ENCODE measurements at regions not wholly inside any gene's neighbourhood (a gene's known extent, or its start where the extent isn't known, plus 50 kb on each side); places are given as distances from the start of the nearest gene placed in this dataset.
A peak's percentile ranks its signal among the peaks of the same experiment; 100 is the strongest.

GRCh38 chr5:39946356-39947045 lies 521.7 kb upstream of the DAB2 start:
- peaks cover 0 to 5% (median 1%) of the 10 kb centered on the region in 4 experiments for H3K4me1 ChIP-seq (ENCODE audit: control extremely low read depth in 1 of 4, control insufficient read depth in 4 of 4, insufficient read depth in 4 of 4, low read length in 3 of 4)
- ChIA-PET CTCF (interaction anchor here (3.3 to 3.7 kb wide), 2 partner anchors 739 to 789 kb away, joined by 18 to 21 read pairs; no protein-coding TSS in a partner anchor), POLR2A (no interaction called here)
- H3K36me3 ChIP-seq (ENCODE audit: control insufficient read depth in 4 of 4, insufficient read depth in 4 of 4, low read length in 3 of 4) = no peaks in the 10 kb centered on the region
- no peaks in the 10 kb centered on the region for H3K27me3 ChIP-seq (replicated peaks in 2 of 5; ENCODE audit: control insufficient read depth in 4 of 5, insufficient read depth in 5 of 5, low read length in 4 of 5)
- no peak overlapping the region for H3K27ac ChIP-seq (ENCODE audit: insufficient read depth in 1 of 2, low read depth in 1 of 2, low read length in 2 of 2, poor library complexity in 1 of 2, severe bottlenecking in 2 of 2)
- DNase-seq = peak in 2 of 3 donors; percentile 42 to 54
- WGBS (ENCODE audit: insufficient coverage) = 100% methylated on average over 1 of the region's 2 CpGs
- peaks cover 0 to 2% (median 0%) of the 10 kb centered on the region in 5 experiments for H3K9me3 ChIP-seq (ENCODE audit: control extremely low read depth in 1 of 5, control insufficient read depth in 4 of 5, insufficient read depth in 2 of 5, low read depth in 1 of 5, low read length in 4 of 5)
- H3K4me3 ChIP-seq (ENCODE audit: control insufficient read depth in 1 of 7, extremely low read depth in 1 of 7, insufficient read depth in 4 of 7, low read depth in 2 of 7, low read length in 6 of 7) = no peak overlapping the region

GRCh38 chr5:39945870-39946269 lies 521.1 kb upstream of the DAB2 start:
- H3K4me1 ChIP-seq (ENCODE audit: control extremely low read depth in 1 of 4, control insufficient read depth in 4 of 4, insufficient read depth in 4 of 4, low read length in 3 of 4) = peaks cover 0 to 5% (median 1%) of the 10 kb centered on the region in 4 experiments
- H3K9me3 ChIP-seq (ENCODE audit: control extremely low read depth in 1 of 5, control insufficient read depth in 4 of 5, insufficient read depth in 2 of 5, low read depth in 1 of 5, low read length in 4 of 5) = peaks cover 0 to 2% (median 0%) of the 10 kb centered on the region in 5 experiments
- WGBS (ENCODE audit: insufficient coverage) = no CpG with 5 or more reads among the region's 1 CpG
- ChIA-PET CTCF (no interaction called here), POLR2A (no interaction called here)
- no peaks in the 10 kb centered on the region for H3K36me3 ChIP-seq (ENCODE audit: control insufficient read depth in 4 of 4, insufficient read depth in 4 of 4, low read length in 3 of 4)
- no peak overlapping the region for H3K27ac ChIP-seq (ENCODE audit: insufficient read depth in 1 of 2, low read depth in 1 of 2, low read length in 2 of 2, poor library complexity in 1 of 2, severe bottlenecking in 2 of 2)
- no peak for DNase-seq
- H3K27me3 ChIP-seq (replicated peaks in 2 of 5; ENCODE audit: control insufficient read depth in 4 of 5, insufficient read depth in 5 of 5, low read length in 4 of 5) = no peaks in the 10 kb centered on the region
- no peak overlapping the region for H3K4me3 ChIP-seq (ENCODE audit: control insufficient read depth in 1 of 7, extremely low read depth in 1 of 7, insufficient read depth in 4 of 7, low read depth in 2 of 7, low read length in 6 of 7)

GRCh38 chr5:39943811-39944210 lies 519.0 kb upstream of the DAB2 start:
- Histone ChIP-seq H3K4me1 (ENCODE audit: control extremely low read depth in 1 of 4, control insufficient read depth in 4 of 4, insufficient read depth in 4 of 4, low read length in 3 of 4) (peaks cover 0 to 5% (median 1%) of the 10 kb centered on the region in 4 experiments), H3K36me3 (ENCODE audit: control insufficient read depth in 4 of 4, insufficient read depth in 4 of 4, low read length in 3 of 4) (no peaks in the 10 kb centered on the region), H3K9me3 (ENCODE audit: control extremely low read depth in 1 of 5, control insufficient read depth in 4 of 5, insufficient read depth in 2 of 5, low read depth in 1 of 5, low read length in 4 of 5) (peaks cover 0 to 2% (median 0%) of the 10 kb centered on the region in 5 experiments), H3K27ac (ENCODE audit: insufficient read depth in 1 of 2, low read depth in 1 of 2, low read length in 2 of 2, poor library complexity in 1 of 2, severe bottlenecking in 2 of 2) (no peak overlapping the region), H3K4me3 (ENCODE audit: control insufficient read depth in 1 of 7, extremely low read depth in 1 of 7, insufficient read depth in 4 of 7, low read depth in 2 of 7, low read length in 6 of 7) (no peak overlapping the region), H3K27me3 (replicated peaks in 2 of 5; ENCODE audit: control insufficient read depth in 4 of 5, insufficient read depth in 5 of 5, low read length in 4 of 5) (no peaks in the 10 kb centered on the region)
- WGBS (ENCODE audit: insufficient coverage) = no CpG with 5 or more reads among the region's 1 CpG
- DNase-seq = no peak
- ChIA-PET CTCF (no interaction called here), POLR2A (no interaction called here)

- no CpG with 5 or more reads among the region's 1 CpG for WGBS (ENCODE audit: insufficient coverage)
- ChIA-PET CTCF (no interaction called here), POLR2A (no interaction called here)
- Histone ChIP-seq H3K36me3 (ENCODE audit: control insufficient read depth in 4 of 4, insufficient read depth in 4 of 4, low read length in 3 of 4) (no peaks in the 10 kb centered on the region), H3K27ac (ENCODE audit: insufficient read depth in 1 of 2, low read depth in 1 of 2, low read length in 2 of 2, poor library complexity in 1 of 2, severe bottlenecking in 2 of 2) (no peak overlapping the region), H3K4me3 (ENCODE audit: control insufficient read depth in 1 of 7, extremely low read depth in 1 of 7, insufficient read depth in 4 of 7, low read depth in 2 of 7, low read length in 6 of 7) (no peak overlapping the region), H3K27me3 (replicated peaks in 2 of 5; ENCODE audit: control insufficient read depth in 4 of 5, insufficient read depth in 5 of 5, low read length in 4 of 5) (no peaks in the 10 kb centered on the region), H3K4me1 (ENCODE audit: control extremely low read depth in 1 of 4, control insufficient read depth in 4 of 4, insufficient read depth in 4 of 4, low read length in 3 of 4) (peaks cover 0 to 5% (median 1%) of the 10 kb centered on the region in 4 experiments), H3K9me3 (ENCODE audit: control extremely low read depth in 1 of 5, control insufficient read depth in 4 of 5, insufficient read depth in 2 of 5, low read depth in 1 of 5, low read length in 4 of 5) (peaks cover 0 to 2% (median 0%) of the 10 kb centered on the region in 5 experiments)
- DNase-seq = no peak
These were observed 517.8 kb upstream of the DAB2 start for GRCh38 chr5:39942606-39943005.

GRCh38 chr5:39941416-39941815 lies 516.6 kb upstream of the DAB2 start:
- DNase-seq = no peak
- Histone ChIP-seq H3K36me3 (ENCODE audit: control insufficient read depth in 4 of 4, insufficient read depth in 4 of 4, low read length in 3 of 4) (no peaks in the 10 kb centered on the region), H3K4me3 (ENCODE audit: control insufficient read depth in 1 of 7, extremely low read depth in 1 of 7, insufficient read depth in 4 of 7, low read depth in 2 of 7, low read length in 6 of 7) (no peak overlapping the region), H3K27ac (ENCODE audit: insufficient read depth in 1 of 2, low read depth in 1 of 2, low read length in 2 of 2, poor library complexity in 1 of 2, severe bottlenecking in 2 of 2) (no peak overlapping the region), H3K4me1 (ENCODE audit: control extremely low read depth in 1 of 4, control insufficient read depth in 4 of 4, insufficient read depth in 4 of 4, low read length in 3 of 4) (peaks cover 0 to 3% (median 1%) of the 10 kb centered on the region in 4 experiments), H3K9me3 (ENCODE audit: control extremely low read depth in 1 of 5, control insufficient read depth in 4 of 5, insufficient read depth in 2 of 5, low read depth in 1 of 5, low read length in 4 of 5) (peaks cover 0 to 2% (median 0%) of the 10 kb centered on the region in 5 experiments), H3K27me3 (replicated peaks in 2 of 5; ENCODE audit: control insufficient read depth in 4 of 5, insufficient read depth in 5 of 5, low read length in 4 of 5) (no peaks in the 10 kb centered on the region)
- POLR2A ChIA-PET = no interaction called here
- CTCF ChIA-PET = interaction anchor here (1.1 to 1.2 kb wide), 2 partner anchors 8 to 10 kb away, joined by 3 to 4 read pairs; no protein-coding TSS in a partner anchor
- no CpG with 5 or more reads among the region's 2 CpGs for WGBS (ENCODE audit: insufficient coverage)

- H3K36me3 ChIP-seq (ENCODE audit: control insufficient read depth in 4 of 4, insufficient read depth in 4 of 4, low read length in 3 of 4) = no peaks in the 10 kb centered on the region
- DNase-seq = no peak
- H3K9me3 ChIP-seq (ENCODE audit: control extremely low read depth in 1 of 5, control insufficient read depth in 4 of 5, insufficient read depth in 2 of 5, low read depth in 1 of 5, low read length in 4 of 5) = peaks cover 0 to 2% (median 0%) of the 10 kb centered on the region in 5 experiments
- CTCF ChIA-PET = no interaction called here
- 100% methylated on average over 1 of the region's 1 CpG for WGBS (ENCODE audit: insufficient coverage)
- H3K27me3 ChIP-seq (replicated peaks in 2 of 5; ENCODE audit: control insufficient read depth in 4 of 5, insufficient read depth in 5 of 5, low read length in 4 of 5) = peaks cover 0 to 1% (median 0%) of the 10 kb centered on the region in 5 experiments
- POLR2A ChIA-PET = no interaction called here
- H3K4me1 ChIP-seq (ENCODE audit: control extremely low read depth in 1 of 4, control insufficient read depth in 4 of 4, insufficient read depth in 4 of 4, low read length in 3 of 4) = no peaks in the 10 kb centered on the region
- no peak overlapping the region for H3K4me3 ChIP-seq (ENCODE audit: control insufficient read depth in 1 of 7, extremely low read depth in 1 of 7, insufficient read depth in 4 of 7, low read depth in 2 of 7, low read length in 6 of 7)
- H3K27ac ChIP-seq (ENCODE audit: insufficient read depth in 1 of 2, low read depth in 1 of 2, low read length in 2 of 2, poor library complexity in 1 of 2, severe bottlenecking in 2 of 2) = no peak overlapping the region
These were observed 510.1 kb upstream of the DAB2 start for GRCh38 chr5:39934830-39935229.

GRCh38 chr5:39933061-39933460 lies 508.3 kb upstream of the DAB2 start:
- no peak for DNase-seq
- H3K36me3 ChIP-seq (ENCODE audit: control insufficient read depth in 4 of 4, insufficient read depth in 4 of 4, low read length in 3 of 4) = no peaks in the 10 kb centered on the region
- POLR2A ChIA-PET = no interaction called here
- H3K9me3 ChIP-seq (ENCODE audit: control extremely low read depth in 1 of 5, control insufficient read depth in 4 of 5, insufficient read depth in 2 of 5, low read depth in 1 of 5, low read length in 4 of 5) = no peaks in the 10 kb centered on the region
- CTCF ChIA-PET = no interaction called here
- H3K27me3 ChIP-seq (replicated peaks in 2 of 5; ENCODE audit: control insufficient read depth in 4 of 5, insufficient read depth in 5 of 5, low read length in 4 of 5) = peaks cover 0 to 1% (median 0%) of the 10 kb centered on the region in 5 experiments
- H3K4me3 ChIP-seq (ENCODE audit: control insufficient read depth in 1 of 7, extremely low read depth in 1 of 7, insufficient read depth in 4 of 7, low read depth in 2 of 7, low read length in 6 of 7) = no peak overlapping the region
- no CpG with 5 or more reads among the region's 1 CpG for WGBS (ENCODE audit: insufficient coverage)
- no peak overlapping the region for H3K27ac ChIP-seq (ENCODE audit: insufficient read depth in 1 of 2, low read depth in 1 of 2, low read length in 2 of 2, poor library complexity in 1 of 2, severe bottlenecking in 2 of 2)
- no peaks in the 10 kb centered on the region for H3K4me1 ChIP-seq (ENCODE audit: control extremely low read depth in 1 of 4, control insufficient read depth in 4 of 4, insufficient read depth in 4 of 4, low read length in 3 of 4)

Data from common myeloid progenitor, CD34-positive (primary cell).